WTC11 (cell line): ENCODE measurements at regions not wholly inside any gene's neighbourhood (a gene's known extent, or its start where the extent isn't known, plus 50 kb on each side); places are given as distances from the start of the nearest gene placed in this dataset.

ENCODE experiments used
- ARID4B ChIP-seq: sonication (generic); formaldehyde crosslinking; IDR thresholded peaks from 2 replicates; pipeline ENCODE4 v1.8.0; 2023; ENCODE audit warnings: missing genetic modification reagents, mild to moderate bottlenecking, borderline replicate concordance
- CTCF ChIP-seq: fragments of 200-600 bp; IDR thresholded peaks from 2 replicates; pipeline ENCODE4 v1.8.0; 2022; ENCODE audit warnings: antibody characterized with exemption
- MXD4 ChIP-seq: fragments of 250-450 bp; sonication (Bioruptor Pico); IDR thresholded peaks from 2 replicates; pipeline ENCODE4 v1.8.0; 2021; ENCODE audit warnings: mild to moderate bottlenecking, moderate library complexity, borderline replicate concordance
- NFYB ChIP-seq: sonication (generic); formaldehyde crosslinking; conservative IDR thresholded peaks from 2 replicates; pipeline ENCODE4 v1.8.0; 2022; ENCODE audit warnings: low read depth, missing genetic modification reagents
- TEAD4 ChIP-seq: sonication (generic); formaldehyde crosslinking; IDR thresholded peaks from 2 replicates; pipeline ENCODE4 v1.8.0; 2022; ENCODE audit warnings: mild to moderate bottlenecking, missing genetic modification reagents
- ZBTB21 ChIP-seq: sonication (generic); formaldehyde crosslinking; IDR thresholded peaks from 2 replicates; pipeline ENCODE4 v1.8.1; 2023; ENCODE audit warnings: mild to moderate bottlenecking, missing genetic modification reagents, borderline replicate concordance
- ZNF138 ChIP-seq: sonication (generic); formaldehyde crosslinking; conservative IDR thresholded peaks from 2 replicates; pipeline ENCODE4 v1.8.1; 2022; ENCODE audit warnings: mild to moderate bottlenecking, moderate library complexity, missing genetic modification reagents
- TF ChIP-seq, protein P1 (sequence below): sonication (generic); formaldehyde crosslinking; IDR thresholded peaks from 2 replicates; pipeline ENCODE4 v1.8.0; 2022; ENCODE audit warnings: mild to moderate bottlenecking, missing genetic modification reagents
- TF ChIP-seq, protein P2 (sequence below): sonication (generic); formaldehyde crosslinking; IDR thresholded peaks from 2 replicates; pipeline ENCODE4 v1.8.1; 2023; ENCODE audit warnings: mild to moderate bottlenecking, missing genetic modification reagents, moderate library complexity
- TF ChIP-seq, protein P3 (sequence below): sonication (generic); formaldehyde crosslinking; IDR thresholded peaks from 2 replicates; pipeline ENCODE4 v1.8.0; 2023; ENCODE audit warnings: missing genetic modification reagents

GRCh38 chr12:67437011-67437410, 167.9 kb downstream of the CAND1 start:
- TF ChIP-seq NFYB (CRISPR knock-in tag) (no peak), CTCF (no peak), MXD4 (CRISPR knock-in tag) (no peak), ARID4B (CRISPR knock-in tag) (no peak), ZBTB21 (CRISPR knock-in tag) (no peak), ZNF138 (CRISPR knock-in tag) (no peak), TEAD4 (CRISPR knock-in tag) (no peak)
- TF ChIP-seq, protein P1, sequence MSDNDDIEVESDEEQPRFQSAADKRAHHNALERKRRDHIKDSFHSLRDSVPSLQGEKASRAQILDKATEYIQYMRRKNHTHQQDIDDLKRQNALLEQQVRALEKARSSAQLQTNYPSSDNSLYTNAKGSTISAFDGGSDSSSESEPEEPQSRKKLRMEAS (CRISPR knock-in tag), result no peak
- TF ChIP-seq, protein P2, sequence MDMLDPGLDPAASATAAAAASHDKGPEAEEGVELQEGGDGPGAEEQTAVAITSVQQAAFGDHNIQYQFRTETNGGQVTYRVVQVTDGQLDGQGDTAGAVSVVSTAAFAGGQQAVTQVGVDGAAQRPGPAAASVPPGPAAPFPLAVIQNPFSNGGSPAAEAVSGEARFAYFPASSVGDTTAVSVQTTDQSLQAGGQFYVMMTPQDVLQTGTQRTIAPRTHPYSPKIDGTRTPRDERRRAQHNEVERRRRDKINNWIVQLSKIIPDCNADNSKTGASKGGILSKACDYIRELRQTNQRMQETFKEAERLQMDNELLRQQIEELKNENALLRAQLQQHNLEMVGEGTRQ (CRISPR knock-in tag), result no peak
- TF ChIP-seq, protein P3, sequence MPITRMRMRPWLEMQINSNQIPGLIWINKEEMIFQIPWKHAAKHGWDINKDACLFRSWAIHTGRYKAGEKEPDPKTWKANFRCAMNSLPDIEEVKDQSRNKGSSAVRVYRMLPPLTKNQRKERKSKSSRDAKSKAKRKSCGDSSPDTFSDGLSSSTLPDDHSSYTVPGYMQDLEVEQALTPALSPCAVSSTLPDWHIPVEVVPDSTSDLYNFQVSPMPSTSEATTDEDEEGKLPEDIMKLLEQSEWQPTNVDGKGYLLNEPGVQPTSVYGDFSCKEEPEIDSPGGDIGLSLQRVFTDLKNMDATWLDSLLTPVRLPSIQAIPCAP (CRISPR knock-in tag), result no peak
